ENCODE measurements at regions not wholly inside any gene's neighbourhood (a gene's known extent, or its start where the extent isn't known, plus 50 kb on each side); places are given as distances from the start of the nearest gene placed in this dataset.
"Not testable (repeated sequence)": the region's sequence is repeated elsewhere in the genome, so short reads cannot be mapped to it uniquely, and the experiment has no call there.

DNA sequence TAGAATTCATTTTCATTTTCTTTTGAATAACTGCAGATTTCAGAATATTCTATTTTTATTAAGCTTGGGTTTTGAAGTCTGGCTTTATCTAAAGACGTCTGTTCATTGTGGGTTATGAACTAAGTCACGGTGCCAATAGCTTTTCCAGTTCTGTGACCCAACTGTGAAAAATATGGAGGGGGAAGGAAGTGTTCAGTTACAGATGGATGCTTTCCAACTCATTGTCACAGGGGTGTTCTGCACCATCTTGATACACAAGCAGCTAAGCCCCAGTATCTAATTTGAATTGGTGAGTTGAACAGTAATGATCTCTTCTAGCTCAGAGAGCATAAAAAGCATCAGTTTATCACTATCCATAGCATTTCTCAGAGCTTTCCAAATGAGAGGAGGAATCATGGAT lies 710.6 kb downstream of the EDEM1 start:
- DNase-seq (ENCODE audit: low spot score in 2 of 2) (no peak), FAIRE-seq (no peak)

DNA sequence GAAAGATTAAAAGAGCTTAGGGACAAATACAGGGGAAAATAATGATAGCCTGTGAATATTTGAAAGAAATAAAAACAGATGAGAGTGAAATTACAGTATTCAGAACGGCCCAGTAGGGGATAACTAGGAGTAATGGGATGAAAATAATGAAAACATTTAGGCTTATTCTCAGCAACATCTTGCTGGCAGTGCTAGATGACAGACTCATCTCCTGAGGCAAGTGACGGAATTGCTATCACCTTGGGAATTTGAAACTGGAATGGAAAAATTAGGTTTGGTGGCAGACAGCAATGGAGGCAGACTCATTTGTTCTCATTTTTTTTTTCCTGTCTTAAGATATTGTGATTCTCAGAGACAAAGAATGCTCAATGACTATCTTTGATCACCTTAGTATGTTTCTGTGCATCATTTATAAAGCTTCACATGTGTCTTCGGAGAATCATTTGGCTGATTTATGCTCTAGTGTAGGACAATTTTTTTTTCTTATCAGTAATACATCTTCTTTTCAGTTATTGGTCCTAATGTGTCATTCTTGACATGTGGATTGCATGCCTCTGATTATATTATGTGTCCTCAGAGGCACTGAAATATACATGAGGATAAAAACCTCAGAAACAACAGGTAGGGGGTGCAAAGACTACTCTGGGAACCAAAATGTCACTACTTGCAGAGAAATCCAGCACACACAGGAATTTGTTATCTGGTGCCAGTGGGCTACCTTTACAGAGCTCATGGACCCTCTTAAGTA lies 711.7 kb downstream of the EDEM1 start:
- FAIRE-seq: no peak
- no peak for DNase-seq (ENCODE audit: low spot score in 2 of 2)

DNA sequence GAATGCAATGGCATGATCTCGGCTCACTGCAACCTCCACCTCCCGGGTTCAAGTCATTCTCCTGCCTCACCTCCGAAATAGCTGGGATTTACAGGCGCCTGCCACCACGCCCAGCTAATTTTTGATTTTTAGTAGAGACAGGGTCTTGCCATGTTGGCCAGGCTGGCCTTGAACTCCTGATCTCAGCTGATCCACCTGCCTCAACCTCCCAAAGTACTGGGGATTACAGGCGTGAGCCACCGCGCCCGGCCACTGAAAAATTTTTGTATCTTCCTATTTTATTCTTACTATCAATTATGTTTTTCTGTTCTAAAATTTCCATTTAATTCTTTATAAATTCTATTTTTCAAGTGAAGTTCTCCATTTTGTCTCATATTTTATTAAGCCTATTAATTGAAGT lies 730.4 kb downstream of the EDEM1 start:
- DNase-seq (ENCODE audit: low spot score in 2 of 2): no peak
- FAIRE-seq: no peak

DNA sequence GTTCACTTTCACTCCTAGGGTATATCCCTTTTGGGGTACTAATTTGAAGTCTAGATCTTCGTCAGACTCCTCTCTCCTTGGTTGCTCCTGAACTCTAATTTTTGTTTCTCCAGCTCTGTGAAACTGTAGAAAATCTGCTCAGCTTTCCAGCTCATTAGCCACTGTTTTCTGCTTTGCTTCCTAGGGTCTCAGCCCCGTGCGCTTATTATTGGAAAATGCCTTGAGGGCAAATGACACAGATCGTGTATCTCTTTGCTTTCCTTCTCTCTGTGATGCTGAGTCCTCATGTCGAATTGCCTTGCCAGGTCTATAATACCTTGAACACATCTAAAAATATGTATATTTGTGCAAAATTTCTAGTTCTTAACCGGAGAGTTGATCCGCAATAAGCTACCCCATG lies 731.1 kb downstream of the EDEM1 start:
- no peak for FAIRE-seq
- no peak for DNase-seq (ENCODE audit: low spot score in 2 of 2)

DNA sequence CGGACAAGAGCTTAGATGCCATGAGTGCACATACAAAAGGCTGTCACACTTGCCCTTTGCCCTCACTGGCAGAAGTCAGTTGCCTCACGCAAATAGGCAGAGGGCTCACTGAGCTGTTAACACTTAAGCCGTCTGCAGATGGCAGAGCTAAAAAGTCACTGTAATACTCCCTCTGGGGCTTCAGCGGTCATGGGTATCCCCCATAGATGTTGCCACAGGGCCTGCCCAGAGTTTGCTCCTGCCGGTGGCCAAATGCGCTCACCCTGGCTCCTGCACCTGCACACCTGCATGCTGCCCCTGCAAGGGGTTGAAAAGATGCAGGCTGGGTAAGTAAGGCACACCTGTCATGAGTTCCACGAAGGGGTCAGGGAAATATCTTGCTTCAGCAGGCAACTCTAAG lies 741.5 kb downstream of the EDEM1 start:
- FAIRE-seq (no peak), DNase-seq (ENCODE audit: low spot score in 2 of 2) (no peak)

DNA sequence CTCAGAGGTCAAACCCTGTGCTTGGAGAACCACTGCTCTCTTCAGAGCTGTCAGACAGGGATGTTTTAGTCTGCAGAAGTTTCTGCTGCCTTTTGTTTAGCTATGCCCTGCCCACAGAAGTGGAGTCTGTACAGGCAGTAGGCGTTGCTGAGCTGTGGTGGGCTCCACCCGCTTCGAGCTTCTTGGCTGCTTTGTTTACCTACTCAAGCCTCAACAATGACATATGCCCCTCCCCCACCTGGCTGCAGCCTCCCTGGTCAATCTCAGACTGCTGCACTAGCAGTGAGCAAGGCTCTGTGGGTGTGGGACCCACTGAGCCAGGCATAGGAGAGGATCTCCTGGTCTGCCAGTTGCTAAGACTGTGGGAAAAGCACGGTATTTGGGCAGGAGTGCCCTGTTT lies 756.6 kb downstream of the EDEM1 start:
- DNase-seq (ENCODE audit: low spot score in 2 of 2); FAIRE-seq: not testable (repeated sequence)

DNA sequence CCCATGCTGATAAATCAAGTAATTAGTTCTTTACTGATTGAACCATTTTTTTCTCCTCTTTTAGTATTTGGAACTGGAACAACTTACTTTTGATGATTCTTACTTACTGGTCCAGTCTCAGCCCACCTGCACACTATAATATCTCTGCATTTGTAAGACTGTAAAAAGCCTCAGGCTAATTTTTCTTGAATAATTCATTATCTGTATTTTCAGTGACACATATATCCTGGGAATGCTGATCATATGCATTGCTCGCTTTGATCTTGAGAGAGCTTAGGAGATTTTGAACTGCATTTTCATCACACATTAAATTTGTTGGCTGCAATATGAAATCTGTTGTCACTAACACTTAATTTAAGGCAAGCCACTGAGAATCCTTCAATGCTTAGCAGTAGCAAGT lies 760.6 kb downstream of the EDEM1 start:
- FAIRE-seq (no peak), DNase-seq (ENCODE audit: low spot score in 2 of 2) (no peak)

DNA sequence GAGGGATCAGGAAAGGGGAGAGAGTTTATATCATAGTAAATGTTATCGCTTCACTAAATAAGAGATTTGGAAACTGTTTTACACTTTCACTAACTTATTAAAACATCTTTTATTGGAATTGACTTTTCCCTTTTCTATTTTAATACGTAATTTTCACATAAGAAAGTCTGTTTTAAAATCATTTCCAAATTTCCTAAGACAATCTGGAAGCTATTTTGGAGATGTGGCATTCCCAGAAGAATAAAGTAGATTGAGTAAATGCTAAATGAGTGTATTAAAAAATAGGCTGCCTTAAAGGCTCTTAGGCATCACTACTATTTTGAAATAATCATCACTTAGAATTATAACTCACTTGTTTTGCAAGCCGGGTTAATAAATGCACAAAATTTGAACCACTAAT lies 763.5 kb downstream of the EDEM1 start:
- FAIRE-seq: no peak
- no peak for DNase-seq (ENCODE audit: low spot score in 2 of 2)

DNA sequence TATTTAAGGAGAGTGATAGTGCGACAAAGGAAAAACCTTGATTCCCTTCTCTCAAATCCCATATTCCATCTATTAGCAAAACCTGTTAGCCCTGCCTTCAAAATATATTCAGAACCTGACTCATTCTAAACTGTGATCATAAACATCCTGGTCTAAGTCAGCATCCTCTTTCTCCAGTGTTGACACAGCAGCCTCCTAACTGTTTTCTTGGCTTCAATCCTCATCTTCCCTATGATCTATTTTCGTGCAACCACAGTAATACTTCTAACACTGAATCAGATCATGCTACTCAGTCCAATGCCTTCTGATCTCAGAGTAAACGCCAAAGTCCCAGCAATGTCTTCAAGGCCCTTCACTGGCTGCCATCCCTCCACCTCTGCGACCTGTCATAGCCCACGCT lies 785.1 kb downstream of the EDEM1 start:
- DNase-seq (ENCODE audit: low spot score in 2 of 2) (peak in 1 of 2 donors; percentile 5), FAIRE-seq (no peak)

DNA sequence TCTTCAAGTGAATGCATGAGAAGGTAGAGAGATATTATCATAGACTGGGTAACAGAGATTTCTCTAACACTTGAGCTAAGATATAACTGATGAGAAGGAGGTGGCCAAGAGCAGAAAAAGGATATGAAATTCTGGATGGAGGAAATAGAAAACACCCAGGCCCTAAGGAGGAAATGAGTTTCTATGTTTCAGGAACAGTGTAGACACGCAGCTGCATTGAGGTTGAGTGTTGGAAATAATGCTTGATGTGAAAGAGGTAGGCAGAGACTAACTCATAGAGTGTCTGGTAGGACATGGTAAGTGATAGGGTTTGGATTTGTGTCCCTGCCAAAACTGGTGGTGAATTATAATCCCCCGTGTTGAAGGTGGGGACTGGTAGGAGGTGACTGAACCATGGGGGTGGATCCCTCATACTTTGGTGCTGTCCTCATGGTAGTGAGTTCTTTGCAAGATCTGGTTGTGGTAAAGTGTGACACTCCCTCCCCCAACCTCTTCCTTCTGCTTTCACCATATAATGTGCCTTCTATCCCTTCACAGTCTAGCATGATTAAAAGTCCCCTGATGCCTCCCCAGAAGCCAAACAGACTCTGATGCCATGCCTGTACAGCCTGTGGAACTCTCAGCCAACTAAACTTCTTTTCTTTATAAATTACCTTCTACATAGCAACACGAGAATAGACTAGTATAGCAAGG lies 787.3 kb downstream of the EDEM1 start:
- DNase-seq (ENCODE audit: low spot score in 2 of 2) (no peak), FAIRE-seq (no peak)

DNA sequence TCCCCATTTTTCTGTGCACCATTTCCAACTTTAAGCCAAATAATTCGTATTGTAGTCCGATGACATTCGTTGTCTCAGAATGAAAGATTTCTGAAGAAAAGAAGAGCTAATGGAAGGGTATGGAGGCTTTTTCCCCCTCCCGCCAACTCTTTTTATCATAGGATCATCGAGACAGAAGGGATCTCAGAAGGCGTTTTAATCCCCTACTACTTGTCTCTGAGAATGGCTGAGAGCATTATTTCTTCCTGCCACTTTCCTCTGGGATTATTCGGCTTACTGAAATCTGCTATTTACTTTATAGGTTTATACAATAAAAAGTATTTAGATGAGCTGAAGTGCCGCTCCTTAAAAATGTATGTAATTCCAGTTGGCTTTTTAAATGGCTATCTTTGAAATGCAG lies 789.8 kb downstream of the EDEM1 start:
- FAIRE-seq: no peak
- no peak for DNase-seq (ENCODE audit: low spot score in 2 of 2)

DNA sequence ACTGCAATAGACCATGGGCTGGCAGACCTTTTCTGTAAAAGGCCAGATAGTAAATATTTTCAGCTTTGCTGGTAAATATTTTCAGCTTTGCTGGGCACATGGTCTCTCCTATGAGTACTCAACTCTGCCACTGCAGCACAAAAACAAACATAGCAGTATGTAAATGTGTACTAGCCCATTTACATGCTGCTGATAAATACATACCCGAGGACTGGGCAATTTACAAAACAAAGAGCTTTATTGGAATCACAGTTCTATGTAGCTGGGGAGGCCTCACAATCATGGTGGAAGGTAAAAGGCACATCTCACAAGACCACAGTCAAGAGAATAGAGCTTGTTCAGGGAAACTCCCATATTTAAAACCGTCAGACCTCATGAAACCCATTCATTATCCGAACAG lies 793.0 kb downstream of the EDEM1 start:
- DNase-seq (ENCODE audit: low spot score in 2 of 2) (no peak), FAIRE-seq (no peak)

DNA sequence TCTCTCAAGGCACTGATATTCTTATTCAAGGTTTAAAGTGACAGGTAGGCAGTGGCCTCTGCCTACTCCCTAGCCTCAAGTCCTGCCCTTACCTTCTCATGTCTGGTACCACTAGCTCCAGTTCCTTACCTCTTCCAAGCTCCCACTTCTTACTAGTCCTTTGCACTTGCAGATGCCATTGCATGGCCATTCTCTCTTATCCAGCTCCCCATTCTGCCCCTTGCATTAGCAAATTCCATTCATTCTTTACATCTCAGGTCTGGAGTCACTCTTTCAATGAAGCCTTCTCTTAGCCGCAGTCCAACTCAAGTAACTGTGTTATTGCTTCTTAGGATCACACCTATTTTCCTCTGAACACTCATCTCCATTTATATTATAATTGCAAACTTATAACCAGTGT lies 807.1 kb downstream of the EDEM1 start:
- DNase-seq (ENCODE audit: low spot score in 2 of 2): no peak

DNA sequence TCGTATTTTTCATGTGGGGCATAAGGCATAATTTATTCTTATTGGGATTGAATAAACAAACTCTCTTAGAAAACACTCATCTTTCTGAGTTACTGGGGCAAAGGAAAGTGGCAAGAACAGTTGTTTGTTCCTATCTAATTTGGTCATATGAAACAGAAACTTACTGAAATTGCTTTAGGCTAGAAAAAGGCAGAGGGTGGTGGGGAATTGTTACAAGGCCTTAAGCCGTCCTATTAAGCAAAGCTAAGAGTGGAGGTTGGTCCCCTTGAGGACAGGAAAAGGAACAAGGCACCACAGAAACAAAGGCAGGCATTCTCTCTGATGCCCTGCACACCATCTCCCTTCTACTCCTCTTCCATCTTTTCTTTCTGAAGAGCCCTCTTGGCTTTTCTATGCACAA lies 830.9 kb downstream of the EDEM1 start:
- DNase-seq (ENCODE audit: low spot score in 2 of 2): no peak
- FAIRE-seq: no peak

More for the DNA sequence above, 807.1 kb downstream of the EDEM1 start:
- FAIRE-seq: no peak

DNA sequence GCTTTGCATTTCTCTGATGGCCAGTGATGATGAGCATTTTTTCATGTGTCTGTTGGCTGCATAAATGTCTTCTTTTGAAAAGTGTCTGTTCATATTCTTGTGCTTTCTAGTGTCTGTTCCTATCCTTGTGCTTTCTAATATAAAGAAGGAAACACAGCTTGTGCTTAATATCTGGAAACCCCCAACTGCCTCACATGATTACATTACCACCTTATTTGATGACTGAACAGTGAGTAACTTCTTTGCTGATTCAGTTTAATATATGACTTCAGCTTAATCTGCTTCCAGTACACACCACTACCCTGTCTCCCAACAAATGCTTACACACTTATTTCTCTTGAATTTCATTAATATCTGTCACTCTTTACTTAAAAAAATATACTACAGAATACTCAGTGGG lies 835.1 kb downstream of the EDEM1 start:
- DNase-seq (ENCODE audit: low spot score in 2 of 2) (no peak), FAIRE-seq (no peak)

DNA sequence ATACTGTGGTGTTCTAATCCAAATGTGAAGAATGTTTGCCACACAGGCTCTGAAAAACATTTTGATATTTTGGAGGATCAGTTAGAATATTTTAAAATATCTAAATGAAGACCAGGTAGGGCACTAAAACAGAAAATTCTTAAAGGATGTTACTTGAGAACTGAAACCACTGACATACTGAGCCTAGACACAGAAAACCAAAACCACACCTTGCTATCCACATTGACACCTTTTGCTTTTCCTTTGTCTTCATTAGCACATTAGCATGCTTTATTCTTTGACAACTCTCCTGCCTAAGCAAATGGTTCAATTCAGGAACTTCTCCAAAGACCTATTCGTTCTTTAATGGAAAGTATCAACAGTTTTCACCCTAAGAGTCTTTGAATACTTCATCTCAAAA lies 835.9 kb upstream of the GRM7 start:
- DNase-seq (ENCODE audit: low spot score in 2 of 2) (no peak), FAIRE-seq (no peak)

DNA sequence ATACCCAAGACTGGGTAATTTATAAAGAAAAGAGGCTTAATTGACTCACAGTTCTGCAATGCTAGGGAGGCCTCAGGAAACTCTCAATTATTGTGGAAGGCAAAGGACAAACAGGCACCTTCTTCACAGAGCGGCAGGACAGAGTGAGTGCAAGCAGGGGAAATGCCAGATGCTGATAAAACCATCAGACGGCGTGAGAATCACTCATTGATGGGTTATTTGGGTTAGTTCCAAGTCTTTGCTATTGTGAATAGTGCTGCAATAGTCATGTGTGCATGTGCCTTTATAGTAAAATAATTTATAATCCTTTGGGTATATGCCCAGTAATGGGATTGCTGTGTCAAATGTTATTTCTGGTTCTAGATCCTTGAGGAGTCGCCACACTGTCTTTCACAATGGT lies 830.3 kb upstream of the GRM7 start:
- not testable (repeated sequence) for DNase-seq (ENCODE audit: low spot score in 2 of 2); FAIRE-seq

DNA sequence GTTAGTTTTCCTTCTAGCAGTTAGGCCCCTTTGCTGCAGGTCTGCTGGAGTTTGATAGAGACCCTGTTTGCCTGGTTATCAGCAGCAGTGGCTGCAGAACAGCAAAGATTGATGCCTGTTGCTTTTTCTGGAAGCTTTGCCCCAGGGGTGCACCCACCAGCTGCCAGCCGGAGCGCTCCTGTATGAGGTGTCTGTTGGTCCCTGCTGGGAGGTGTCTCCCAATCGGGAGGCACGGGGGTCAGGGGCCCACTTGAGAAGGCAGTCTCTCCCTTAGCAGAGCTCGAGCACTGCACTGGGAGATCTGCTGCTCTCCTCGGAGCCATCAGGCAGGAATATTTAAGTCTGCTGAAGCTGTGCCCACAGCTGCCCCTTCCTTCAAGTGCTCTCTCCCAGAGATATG lies 825.3 kb upstream of the GRM7 start:
- DNase-seq (ENCODE audit: low spot score in 2 of 2) (no peak), FAIRE-seq (no peak)

DNA sequence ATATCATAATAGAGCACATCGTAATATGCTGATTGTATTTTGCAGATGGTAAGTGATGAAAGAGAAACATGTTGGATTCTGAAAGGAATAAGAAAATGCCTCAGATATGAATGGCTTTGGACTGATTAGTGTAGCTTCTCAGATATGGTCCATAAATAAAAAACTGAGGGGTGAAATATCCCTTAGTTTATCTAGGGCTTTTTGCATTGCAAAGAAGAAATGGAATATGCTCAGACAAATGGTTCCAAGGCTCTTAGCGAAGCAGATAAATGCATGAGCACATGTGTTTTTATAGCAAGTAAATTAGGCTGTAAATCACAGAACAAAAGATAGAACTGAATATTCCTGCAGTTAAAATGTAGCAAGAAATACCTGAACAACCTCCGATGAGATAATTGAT lies 820.9 kb upstream of the GRM7 start:
- DNase-seq (ENCODE audit: low spot score in 2 of 2): no peak
- FAIRE-seq: no peak

DNA sequence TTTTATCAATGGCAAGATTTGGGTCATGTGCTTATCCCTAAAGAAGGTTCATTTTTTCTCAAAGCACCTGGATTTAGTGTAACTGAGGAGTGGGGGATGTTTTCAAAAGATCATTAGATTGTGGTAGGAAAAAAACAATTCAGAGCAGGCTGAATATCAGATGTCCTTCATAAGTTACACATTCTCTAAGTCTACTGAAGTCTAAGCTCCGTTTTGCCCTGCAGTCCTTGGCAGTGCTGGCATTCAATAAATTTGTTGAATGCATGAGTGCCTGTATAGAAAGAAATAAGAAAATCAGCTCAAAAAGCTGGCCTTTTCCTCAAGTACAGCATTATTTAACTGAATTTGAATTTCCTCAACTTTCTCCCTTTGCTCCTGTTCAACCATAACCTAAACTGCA lies 819.0 kb upstream of the GRM7 start:
- no peak for FAIRE-seq
- DNase-seq (ENCODE audit: low spot score in 2 of 2): no peak

DNA sequence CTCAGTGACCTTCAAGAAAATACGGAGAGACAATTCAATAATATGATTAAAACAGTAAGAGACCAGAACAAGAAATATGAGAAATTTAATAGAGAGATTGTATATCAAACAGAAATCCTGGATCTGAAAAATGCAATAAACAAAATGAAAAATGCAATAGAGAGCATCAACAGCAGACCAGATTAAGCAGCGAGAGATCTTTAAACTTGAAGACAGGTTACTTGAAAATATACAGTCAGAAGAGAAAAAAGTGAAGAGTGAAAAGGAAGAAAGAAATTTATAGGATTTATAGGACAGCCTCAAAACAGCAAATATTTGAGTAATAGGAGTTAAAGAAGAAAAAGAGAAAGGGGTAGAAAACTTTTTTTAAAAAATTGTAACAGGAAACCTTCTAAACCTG lies 813.9 kb upstream of the GRM7 start:
- FAIRE-seq (no peak), DNase-seq (ENCODE audit: low spot score in 2 of 2) (no peak)

DNA sequence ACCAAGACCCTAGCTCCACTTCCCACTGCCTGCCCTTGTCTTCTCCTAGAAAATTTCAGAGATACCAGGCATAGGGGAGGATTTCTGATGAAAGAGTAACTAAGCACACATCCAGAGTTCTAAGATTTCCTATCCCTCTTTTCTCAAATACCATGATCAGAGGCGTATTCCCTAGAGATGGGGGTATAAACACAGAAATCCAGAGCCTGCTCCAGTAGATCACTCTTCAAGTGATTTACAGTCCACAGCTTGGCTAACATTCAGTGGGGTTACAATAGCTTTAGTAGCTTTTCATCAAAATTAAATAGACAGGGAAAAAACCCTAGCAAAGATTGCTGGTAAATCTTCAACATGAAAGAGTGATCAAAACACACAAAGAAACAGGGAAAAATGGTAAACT lies 800.7 kb upstream of the GRM7 start:
- DNase-seq (ENCODE audit: low spot score in 2 of 2) (no peak), FAIRE-seq (no peak)

Measured in frontal cortex (tissue), 3 donors.